ENCODE measurements at regions not wholly inside any gene's neighbourhood (a gene's known extent, or its start where the extent isn't known, plus 50 kb on each side); places are given as distances from the start of the nearest gene placed in this dataset.

GRCh38 chr2:172361360-172361759 is 66.0 kb upstream of the ITGA6 start:
- TF ChIP-seq CTCF (IDR thresholded peaks at IDR 0.05; ENCODE audit: low read length) (no peak), EZH2 (IDR thresholded peaks at IDR 0.05; ENCODE audit: borderline replicate concordance, low read length) (no peak)

Measured in OCI-LY1 (cell line).